ENCODE measurements at regions not wholly inside any gene's neighbourhood (a gene's known extent, or its start where the extent isn't known, plus 50 kb on each side); places are given as distances from the start of the nearest gene placed in this dataset.

DNA sequence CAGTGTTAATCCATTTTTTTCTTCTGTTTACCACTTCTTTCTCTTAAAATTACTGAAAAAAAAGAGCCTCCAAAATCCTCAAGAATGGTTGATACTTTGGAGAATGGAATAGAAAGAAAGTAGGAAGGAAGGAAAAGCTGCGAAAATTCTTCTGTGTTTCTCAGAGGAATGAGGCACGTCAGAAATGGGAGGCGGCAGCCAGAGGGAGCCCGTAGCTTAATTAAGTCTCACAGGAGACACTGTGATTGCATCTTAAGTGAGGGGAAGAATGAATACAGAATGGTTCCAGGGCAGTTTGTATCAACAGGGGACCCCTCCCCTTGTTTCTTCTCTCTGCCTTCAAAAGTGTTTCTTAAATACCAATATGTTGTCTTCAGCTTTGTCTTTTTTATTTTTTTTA lies 1099.5 kb downstream of the PLA2G4A start:
- DNase-seq = no peak
- Histone ChIP-seq H3K4me3 (no peak overlapping the region), H3K36me3 (no peaks in the 10 kb centered on the region), H3K27ac (no peak overlapping the region), H3K27me3 (no peaks in the 10 kb centered on the region), H3K9me3 (no peaks in the 10 kb centered on the region), H3K4me1 (no peaks in the 10 kb centered on the region)
- intact Hi-C loops (cut with DNase I) = no loop called here
- TF ChIP-seq, protein P1, sequence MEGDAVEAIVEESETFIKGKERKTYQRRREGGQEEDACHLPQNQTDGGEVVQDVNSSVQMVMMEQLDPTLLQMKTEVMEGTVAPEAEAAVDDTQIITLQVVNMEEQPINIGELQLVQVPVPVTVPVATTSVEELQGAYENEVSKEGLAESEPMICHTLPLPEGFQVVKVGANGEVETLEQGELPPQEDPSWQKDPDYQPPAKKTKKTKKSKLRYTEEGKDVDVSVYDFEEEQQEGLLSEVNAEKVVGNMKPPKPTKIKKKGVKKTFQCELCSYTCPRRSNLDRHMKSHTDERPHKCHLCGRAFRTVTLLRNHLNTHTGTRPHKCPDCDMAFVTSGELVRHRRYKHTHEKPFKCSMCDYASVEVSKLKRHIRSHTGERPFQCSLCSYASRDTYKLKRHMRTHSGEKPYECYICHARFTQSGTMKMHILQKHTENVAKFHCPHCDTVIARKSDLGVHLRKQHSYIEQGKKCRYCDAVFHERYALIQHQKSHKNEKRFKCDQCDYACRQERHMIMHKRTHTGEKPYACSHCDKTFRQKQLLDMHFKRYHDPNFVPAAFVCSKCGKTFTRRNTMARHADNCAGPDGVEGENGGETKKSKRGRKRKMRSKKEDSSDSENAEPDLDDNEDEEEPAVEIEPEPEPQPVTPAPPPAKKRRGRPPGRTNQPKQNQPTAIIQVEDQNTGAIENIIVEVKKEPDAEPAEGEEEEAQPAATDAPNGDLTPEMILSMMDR (IDR thresholded peaks at IDR 0.05) = no peak
- TF ChIP-seq EP300 (IDR thresholded peaks at IDR 0.05) (no peak), POLR2A (IDR thresholded peaks at IDR 0.05) (no peak), POLR2AphosphoS5 (IDR thresholded peaks at IDR 0.05) (no peak)
- WGBS, 2 donors = 22 to 26% methylated on average over 4 of the region's 4 CpGs

DNA sequence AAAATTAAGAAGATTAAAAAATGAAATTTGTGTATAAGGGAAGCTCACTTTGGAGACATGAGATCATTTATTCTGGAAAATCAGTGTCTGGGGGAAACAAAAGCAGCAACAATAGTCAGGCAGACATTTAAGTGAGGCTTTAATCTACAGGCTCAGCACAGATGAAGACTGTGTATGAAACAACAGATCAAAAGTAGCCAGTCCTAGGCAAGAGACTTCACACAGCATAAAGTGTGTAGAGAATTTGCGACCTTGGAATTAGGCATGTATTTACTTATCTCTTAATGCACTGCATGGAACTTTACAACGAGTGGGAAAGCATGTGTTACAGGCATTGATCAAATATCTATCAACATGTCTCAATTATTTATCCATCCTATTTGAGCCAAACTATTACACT lies 1099.9 kb downstream of the PLA2G4A start:
- Histone ChIP-seq H3K36me3 (no peaks in the 10 kb centered on the region), H3K4me1 (no peaks in the 10 kb centered on the region), H3K27me3 (no peaks in the 10 kb centered on the region), H3K4me3 (no peak overlapping the region), H3K9me3 (no peaks in the 10 kb centered on the region), H3K27ac (no peak overlapping the region)
- no peak for DNase-seq
- TF ChIP-seq POLR2AphosphoS5 (IDR thresholded peaks at IDR 0.05) (no peak), POLR2A (IDR thresholded peaks at IDR 0.05) (no peak), EP300 (IDR thresholded peaks at IDR 0.05) (no peak)
- TF ChIP-seq, protein P1 (IDR thresholded peaks at IDR 0.05) = no peak
- 35 to 43% methylated on average over 2 of the region's 2 CpGs for WGBS, 2 donors
- intact Hi-C loops (cut with DNase I) = no loop called here

DNA sequence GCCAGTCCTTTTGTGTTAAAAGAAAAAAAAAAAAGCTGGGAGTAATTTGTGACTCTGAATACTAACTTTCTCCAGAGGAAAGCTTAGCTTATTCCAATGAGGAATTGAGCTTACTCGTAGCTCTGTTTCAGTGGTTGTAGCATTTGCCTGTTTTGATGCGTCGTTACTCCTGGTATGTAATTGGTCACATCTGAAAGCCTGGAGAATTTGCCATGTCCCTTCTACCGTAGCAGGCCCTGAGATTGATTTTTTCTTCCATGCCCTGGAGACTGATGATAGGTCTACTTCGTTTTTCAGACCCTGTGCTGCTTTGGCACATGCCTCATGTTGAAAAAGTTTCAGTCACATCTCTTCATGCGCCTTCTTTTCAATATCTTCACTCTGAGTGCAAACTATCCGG lies 1103.0 kb downstream of the PLA2G4A start:
- Histone ChIP-seq H3K27ac (no peak overlapping the region), H3K27me3 (no peaks in the 10 kb centered on the region), H3K9me3 (no peaks in the 10 kb centered on the region), H3K4me1 (no peaks in the 10 kb centered on the region), H3K36me3 (no peaks in the 10 kb centered on the region), H3K4me3 (no peak overlapping the region)
- WGBS, 2 donors = 69 to 72% methylated on average over 7 of the region's 7 CpGs
- TF ChIP-seq EP300 (IDR thresholded peaks at IDR 0.05) (no peak), POLR2A (IDR thresholded peaks at IDR 0.05) (no peak), POLR2AphosphoS5 (IDR thresholded peaks at IDR 0.05) (no peak)
- TF ChIP-seq, protein P1 (IDR thresholded peaks at IDR 0.05) = no peak
- intact Hi-C loops (cut with DNase I) = no loop called here
- DNase-seq = no peak

DNA sequence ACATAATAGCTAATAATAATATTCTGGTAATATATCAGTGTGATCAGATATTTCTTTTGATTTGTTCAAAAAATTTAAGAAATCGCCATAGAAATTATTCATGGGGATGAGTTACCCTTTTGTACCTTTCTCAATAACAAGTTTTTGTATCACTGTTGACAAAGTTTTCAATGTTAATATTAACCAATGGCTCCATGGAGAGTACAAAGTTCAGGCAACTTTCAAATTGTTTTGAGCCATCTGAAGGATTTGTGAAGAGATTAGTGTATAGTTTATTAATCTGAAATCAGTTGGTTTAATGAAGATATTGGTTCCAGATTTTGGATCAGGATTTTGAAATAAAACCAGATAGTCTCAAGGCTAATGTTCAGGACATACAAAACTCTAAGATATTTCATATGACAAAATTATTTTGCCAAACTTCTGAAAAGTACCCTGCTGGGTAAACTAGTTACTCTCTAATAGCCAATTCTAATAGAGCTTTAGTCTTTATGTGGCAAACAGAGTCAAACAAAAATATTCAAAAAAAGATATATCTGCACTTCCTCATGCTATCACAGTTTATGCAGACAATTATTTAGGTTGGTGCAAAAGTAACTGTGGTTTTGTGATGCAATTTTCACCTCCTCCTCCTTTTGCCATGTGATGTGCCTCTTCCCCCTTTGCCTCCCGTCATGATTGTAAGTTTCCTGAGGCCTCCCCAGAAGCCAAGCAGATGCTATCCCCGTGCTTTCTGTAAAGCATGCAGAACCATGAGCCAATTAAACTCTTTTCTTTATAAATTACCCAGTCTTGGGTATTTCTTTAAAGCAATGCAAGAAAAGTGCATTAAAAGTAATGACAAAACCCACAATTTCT lies 1105.0 kb downstream of the PLA2G4A start:
- 80 to 85% methylated on average over 3 of the region's 3 CpGs for WGBS, 2 donors
- Histone ChIP-seq H3K4me1 (no peaks in the 10 kb centered on the region), H3K27me3 (no peaks in the 10 kb centered on the region), H3K36me3 (no peaks in the 10 kb centered on the region), H3K27ac (no peak overlapping the region), H3K9me3 (no peaks in the 10 kb centered on the region), H3K4me3 (no peak overlapping the region)
- DNase-seq = no peak
- TF ChIP-seq POLR2AphosphoS5 (IDR thresholded peaks at IDR 0.05) (no peak), EP300 (IDR thresholded peaks at IDR 0.05) (no peak), POLR2A (IDR thresholded peaks at IDR 0.05) (no peak)
- TF ChIP-seq, protein P1 (IDR thresholded peaks at IDR 0.05) = no peak
- intact Hi-C loops (cut with DNase I) = no loop called here

All from sigmoid colon (tissue), 6 donors.